ENCODE measurements at regions not wholly inside any gene's neighbourhood (a gene's known extent, or its start where the extent isn't known, plus 50 kb on each side); places are given as distances from the start of the nearest gene placed in this dataset.

GRCh38 chr4:18973296-18973695 is 951.7 kb upstream of the LCORL start:
- no peak for DNase-seq (ENCODE audit: low read depth in 3 of 3)

- DNase-seq (ENCODE audit: low read depth in 3 of 3), result no peak
These were observed 940.3 kb upstream of the LCORL start for GRCh38 chr4:18961879-18962278.

- DNase-seq (ENCODE audit: low read depth in 3 of 3), result no peak
These were observed 939.7 kb upstream of the LCORL start for GRCh38 chr4:18961266-18961665.

- DNase-seq (ENCODE audit: low read depth in 3 of 3), result no peak
These were observed 936.2 kb upstream of the LCORL start for GRCh38 chr4:18957716-18958115.

GRCh38 chr4:18954538-18954937 is 933.0 kb upstream of the LCORL start:
- no peak for DNase-seq (ENCODE audit: low read depth in 3 of 3)

GRCh38 chr4:18953613-18954012 is 932.1 kb upstream of the LCORL start:
- no peak for DNase-seq (ENCODE audit: low read depth in 3 of 3)

- DNase-seq (ENCODE audit: low read depth in 3 of 3), result no peak
These were observed 923.9 kb upstream of the LCORL start for GRCh38 chr4:18945464-18945863.

- no peak for DNase-seq (ENCODE audit: low read depth in 3 of 3)
These were observed 921.3 kb upstream of the LCORL start for GRCh38 chr4:18942874-18943273.

- DNase-seq (ENCODE audit: low read depth in 3 of 3), result no peak
These were observed 917.0 kb upstream of the LCORL start for GRCh38 chr4:18938343-18939099.

GRCh38 chr4:18937746-18938145 is 916.2 kb upstream of the LCORL start:
- DNase-seq (ENCODE audit: low read depth in 3 of 3), result no peak

GRCh38 chr4:18937080-18937479 is 915.5 kb upstream of the LCORL start:
- DNase-seq (ENCODE audit: low read depth in 3 of 3), result no peak

GRCh38 chr4:18935659-18936345 is 914.2 kb upstream of the LCORL start:
- no peak for DNase-seq (ENCODE audit: low read depth in 3 of 3)

GRCh38 chr4:18934197-18934596 is 912.6 kb upstream of the LCORL start:
- DNase-seq (ENCODE audit: low read depth in 3 of 3), result no peak

GRCh38 chr4:18932730-18933339 is 911.3 kb upstream of the LCORL start:
- no peak for DNase-seq (ENCODE audit: low read depth in 3 of 3)

- no peak for DNase-seq (ENCODE audit: low read depth in 3 of 3)
These were observed 910.3 kb upstream of the LCORL start for GRCh38 chr4:18931643-18932377.

- DNase-seq (ENCODE audit: low read depth in 3 of 3), result no peak
These were observed 908.9 kb upstream of the LCORL start for GRCh38 chr4:18930487-18930886.

GRCh38 chr4:18923496-18924161 is 902.1 kb upstream of the LCORL start:
- DNase-seq (ENCODE audit: low read depth in 3 of 3), result no peak

GRCh38 chr4:18917689-18918088 is 896.1 kb upstream of the LCORL start:
- DNase-seq (ENCODE audit: low read depth in 3 of 3), result no peak

GRCh38 chr4:18914182-18914581 is 892.6 kb upstream of the LCORL start:
- no peak for DNase-seq (ENCODE audit: low read depth in 3 of 3)

- DNase-seq (ENCODE audit: low read depth in 3 of 3), result no peak
These were observed 873.4 kb upstream of the LCORL start for GRCh38 chr4:18894928-18895327.

- no peak for DNase-seq (ENCODE audit: low read depth in 3 of 3)
These were observed 860.9 kb upstream of the LCORL start for GRCh38 chr4:18882468-18882867.

GRCh38 chr4:18881556-18881955 is 860.0 kb upstream of the LCORL start:
- no peak for DNase-seq (ENCODE audit: low read depth in 3 of 3)

All from stimulated activated CD4-positive, alpha-beta T cell treated with anti-CD3 and anti-CD28 coated beads, TNF-alpha, amount 100 ng/mL, for 4 hours (primary cell).